ENCODE measurements at regions not wholly inside any gene's neighbourhood (a gene's known extent, or its start where the extent isn't known, plus 50 kb on each side); places are given as distances from the start of the nearest gene placed in this dataset.

DNA sequence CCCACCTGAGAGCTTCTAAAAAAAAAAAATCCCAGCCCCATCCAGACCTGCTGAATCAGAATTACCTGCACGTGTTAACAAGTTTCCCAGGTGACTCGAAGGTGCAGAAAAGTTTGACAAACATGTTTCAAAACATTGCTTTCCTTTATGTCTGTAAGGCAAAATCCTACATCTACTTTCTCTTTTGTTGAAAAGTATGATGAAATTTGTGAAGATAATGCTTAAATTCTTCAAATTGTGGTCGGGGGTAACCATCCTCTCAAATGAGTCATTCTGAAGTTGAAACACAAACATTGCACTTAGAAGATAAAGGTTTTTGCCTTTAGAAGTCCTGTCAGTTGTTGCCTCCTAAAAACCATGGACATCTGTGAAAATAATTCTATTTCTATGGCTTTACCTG lies 429.7 kb downstream of the EPHA7 start:
- H3K9me3 ChIP-seq (ENCODE audit: insufficient read depth in 2 of 2, low read depth in 1 of 2, low read length in 1 of 2): no peaks in the 10 kb centered on the region
- H3K79me2 ChIP-seq (ENCODE audit: control insufficient read depth in 1 of 2, insufficient read depth in 2 of 2, low read length in 2 of 2): no peaks in the 10 kb centered on the region
- no peak overlapping the region for H4K5ac ChIP-seq (ENCODE audit: insufficient read length, low read depth, low read length)
- H4K8ac ChIP-seq (ENCODE audit: extremely low read depth, insufficient read depth, low read length): no peak overlapping the region
- FAIRE-seq (no peak), DNase-seq (ENCODE audit: low read depth in 1 of 2, low spot score in 2 of 2) (no peak)
- H2BK12ac ChIP-seq (ENCODE audit: low read depth, low read length): no peak overlapping the region
- no peak overlapping the region for H3K4ac ChIP-seq (replicated peaks; ENCODE audit: insufficient read length, low read depth, low read length)
- H3K79me1 ChIP-seq (ENCODE audit: low read depth, low read length): no peaks in the 10 kb centered on the region
- H3K23me2 ChIP-seq (ENCODE audit: low read depth, low read length): no peaks in the 10 kb centered on the region
- CTCF ChIA-PET (ENCODE audit: partially characterized antibody): interaction anchor here (1.2 kb wide), 1 partner anchor 27 kb away, joined by 4 read pairs; no protein-coding TSS in a partner anchor
- H3K56ac ChIP-seq (replicated peaks; ENCODE audit: insufficient read length, low read depth, low read length): no peak overlapping the region
- no peak overlapping the region for H2BK15ac ChIP-seq (ENCODE audit: low read length)
- H2AK5ac ChIP-seq (ENCODE audit: low read depth, low read length): no peak overlapping the region
- H3K36me3 ChIP-seq (ENCODE audit: control insufficient read depth in 2 of 4, insufficient read depth in 4 of 4, low read length in 3 of 4): no peaks in the 10 kb centered on the region
- no peak overlapping the region for H3K18ac ChIP-seq (ENCODE audit: extremely low read depth, low read length)
- POLR2A ChIA-PET (ENCODE audit: partially characterized antibody): no interaction called here
- no peak overlapping the region for H3K4me2 ChIP-seq (ENCODE audit: insufficient read depth in 1 of 2, low read depth in 2 of 2, low read length in 2 of 2)
- H3K14ac ChIP-seq (ENCODE audit: insufficient read length): no peak overlapping the region
- no peak overlapping the region for H2BK20ac ChIP-seq (ENCODE audit: low read length)
- no peaks in the 10 kb centered on the region for H3K4me1 ChIP-seq (replicated peaks in 1 of 4; ENCODE audit: control insufficient read depth in 3 of 4, insufficient read depth in 4 of 4, low read length in 3 of 4)
- H2BK120ac ChIP-seq (replicated peaks; ENCODE audit: low read depth, low read length): no peak overlapping the region
- H3K27ac ChIP-seq (ENCODE audit: low read depth, low read length): no peak overlapping the region
- no peak overlapping the region for H3K4me3 ChIP-seq (ENCODE audit: extremely low read depth in 1 of 4, insufficient read depth in 2 of 4, low read depth in 3 of 4, low read length in 4 of 4)
- no peak overlapping the region for H2BK5ac ChIP-seq (ENCODE audit: low read depth, low read length)
- no peak overlapping the region for H4K91ac ChIP-seq (replicated peaks; ENCODE audit: insufficient read length, low read length)
- H3K9ac ChIP-seq (replicated peaks in 1 of 4; ENCODE audit: extremely low read depth in 1 of 4, low read depth in 3 of 4, low read length in 3 of 4): no peak overlapping the region
- TF ChIP-seq KDM1A (IDR thresholded peaks at IDR 0.05; ENCODE audit: borderline replicate concordance, low read length) (no peak), CHD2 (IDR thresholded peaks at IDR 0.05; ENCODE audit: low read length) (no peak), HDAC2 (IDR thresholded peaks at IDR 0.05; ENCODE audit: borderline replicate concordance in 1 of 2, low read depth in 2 of 2, low read length in 2 of 2) (no peak), YY1 (IDR thresholded peaks at IDR 0.05; ENCODE audit: low read depth, low read length) (no peak), TAF1 (IDR thresholded peaks at IDR 0.05; ENCODE audit: low read depth, low read length) (no peak), KDM4A (IDR thresholded peaks at IDR 0.05; ENCODE audit: low read depth, low read length, severe bottlenecking) (no peak), SIRT6 (IDR thresholded peaks at IDR 0.05; ENCODE audit: low read length) (no peak), RNF2 (IDR thresholded peaks at IDR 0.05; ENCODE audit: borderline replicate concordance, low read depth, low read length, missing control alignments, poor library complexity, severe bottlenecking) (no peak), EZH2 (IDR thresholded peaks at IDR 0.05; ENCODE audit: low read depth, low read length, severe bottlenecking) (no peak), POLR2AphosphoS5 (IDR thresholded peaks at IDR 0.05; ENCODE audit: low read depth, low read length) (no peak), CBX5 (IDR thresholded peaks at IDR 0.05; ENCODE audit: low read depth, low read length) (no peak), POLR2A (IDR thresholded peaks at IDR 0.05; ENCODE audit: control extremely low read depth in 1 of 2, low read depth in 2 of 2, low read length in 2 of 2) (no peak), CHD1 (IDR thresholded peaks at IDR 0.05; ENCODE audit: low read depth, low read length) (no peak), NRF1 (IDR thresholded peaks at IDR 0.05; ENCODE audit: low read depth, low read length) (no peak)
- no peak overlapping the region for H3K23ac ChIP-seq (ENCODE audit: insufficient read length)
- H4K20me1 ChIP-seq (replicated peaks in 1 of 2; ENCODE audit: control insufficient read depth in 1 of 2, insufficient read depth in 2 of 2, low read length in 2 of 2): no peaks in the 10 kb centered on the region
- WGBS, 2 experiments (ENCODE audit: extremely low coverage in 1 of 2, insufficient coverage in 1 of 2, insufficient read length in 1 of 2, insufficient replicate concordance in 2 of 2, low coverage in 1 of 2, low lambda C conversion rate in 2 of 2, missing lambda C conversion rate in 1 of 2): 90% methylated on average over 3 of the region's 3 CpGs; no CpG with 5 or more reads in 1 of the 2 experiments
- H2AFZ ChIP-seq (ENCODE audit: low read length): 0 out of 2 replicates have a peak overlapping the region, but pooled peaks have one; percentile 30
- H3K27me3 ChIP-seq (replicated peaks in 1 of 4; ENCODE audit: control insufficient read depth in 3 of 4, extremely low read depth in 1 of 4, insufficient read depth in 3 of 4, low read length in 3 of 4): no peaks in the 10 kb centered on the region

All from H1 (cell line).